Muscle layer of duodenum (tissue), 2 donors: ENCODE measurements at regions not wholly inside any gene's neighbourhood (a gene's known extent, or its start where the extent isn't known, plus 50 kb on each side); places are given as distances from the start of the nearest gene placed in this dataset.
"Not testable (repeated sequence)": the region's sequence is repeated elsewhere in the genome, so short reads cannot be mapped to it uniquely, and the experiment has no call there.

Experiments
- H3K27ac ChIP-seq: one replicate; pipeline ENCODE4 v1.7.0; 2013; ENCODE audit warnings: mild to moderate bottlenecking, low read length
- H3K27me3 ChIP-seq: one replicate; pipeline ENCODE4 v1.7.0; 2013; ENCODE audit warnings: low read depth, mild to moderate bottlenecking, control low read depth, low read length
- H3K36me3 ChIP-seq, 2 donors: one replicate each; pipeline ENCODE4 v1.7.0; 2013; ENCODE audit warnings: low read length in 2 of 2, control low read depth in 1 of 2, mild to moderate bottlenecking in 1 of 2; ENCODE audit not compliant: insufficient read depth in 2 of 2, control insufficient read depth in 1 of 2
- H3K4me1 ChIP-seq, 2 donors: one replicate each; pipeline ENCODE4 v1.7.0; 2013; ENCODE audit warnings: low read length in 2 of 2, mild to moderate bottlenecking in 2 of 2, control low read depth in 1 of 2, moderate library complexity in 1 of 2; ENCODE audit not compliant: insufficient read depth in 2 of 2, control insufficient read depth in 1 of 2
- H3K4me3 ChIP-seq, 2 donors: one replicate each; pipeline ENCODE4 v1.7.0; 2013; ENCODE audit warnings: low read length in 2 of 2, low read depth in 1 of 2, mild to moderate bottlenecking in 1 of 2
- H3K9me3 ChIP-seq, 2 donors: one replicate each; pipeline ENCODE4 v1.7.0; 2013; ENCODE audit warnings: low read length in 2 of 2, control low read depth in 1 of 2, mild to moderate bottlenecking in 1 of 2; ENCODE audit not compliant: control insufficient read depth in 1 of 2
- donor health status: healthy.

DNA sequence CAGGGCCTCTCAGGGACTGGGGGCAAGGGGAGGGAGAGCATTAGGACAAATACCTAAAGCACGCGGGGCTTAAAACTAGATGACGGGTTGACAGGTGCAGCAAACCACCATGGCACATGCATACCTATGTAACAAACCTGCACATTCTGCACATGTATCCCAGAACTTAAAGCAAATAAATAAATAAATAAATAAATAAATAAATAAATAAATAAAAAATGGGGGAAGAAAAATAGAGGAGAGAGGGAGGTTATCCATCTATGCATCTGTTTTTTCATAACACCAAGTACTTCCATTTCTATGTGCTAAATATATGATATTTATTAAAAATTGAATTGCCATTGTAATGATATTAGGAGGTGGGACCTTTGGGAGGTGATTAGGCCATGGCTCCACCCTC is 539.5 kb downstream of the TRIML1 start:
- H3K4me1 ChIP-seq = not testable (repeated sequence)

DNA sequence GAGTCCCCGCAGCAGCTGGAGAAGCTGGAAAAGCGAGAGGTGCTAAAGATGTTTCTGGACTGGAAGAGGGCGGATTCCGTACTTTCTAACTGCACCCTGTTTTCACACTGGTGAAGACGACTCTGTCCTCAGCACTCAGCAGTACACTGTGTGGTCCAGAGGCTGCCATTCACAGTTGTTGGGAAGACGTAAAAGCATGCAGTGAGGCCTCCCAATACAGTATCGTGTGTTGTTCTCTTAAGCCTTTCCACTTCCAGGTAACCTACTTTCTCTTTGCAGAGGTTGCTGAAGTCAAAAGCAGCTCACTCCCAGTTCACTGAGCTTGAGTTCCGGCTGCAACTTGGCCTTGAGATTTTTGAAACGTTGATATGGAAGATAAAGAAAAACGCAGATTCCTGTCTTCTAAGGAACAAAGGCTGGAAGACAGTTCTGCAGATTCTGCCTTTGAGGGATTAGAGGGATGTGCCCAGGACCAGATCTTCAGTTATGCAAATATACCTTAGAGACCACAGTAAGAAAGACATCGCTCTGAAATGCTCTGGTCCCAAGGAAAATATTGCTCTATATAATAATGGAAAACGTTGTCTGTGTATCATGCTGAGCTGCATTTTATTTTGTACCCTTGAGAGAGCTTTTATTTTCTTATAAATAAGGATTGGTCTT is 540.9 kb downstream of the TRIML1 start:
- H3K4me1 ChIP-seq = no peaks in the 10 kb centered on the region
- H3K27me3 ChIP-seq = no peaks in the 10 kb centered on the region
- H3K4me3 ChIP-seq = no peak overlapping the region
- H3K9me3 ChIP-seq = no peaks in the 10 kb centered on the region
- no peaks in the 10 kb centered on the region for H3K36me3 ChIP-seq
- H3K27ac ChIP-seq = no peak overlapping the region

More for the DNA sequence above, 539.5 kb downstream of the TRIML1 start:
- not testable (repeated sequence) for H3K27ac ChIP-seq, H3K9me3 ChIP-seq, H3K36me3 ChIP-seq, H3K4me3 ChIP-seq, H3K27me3 ChIP-seq

DNA sequence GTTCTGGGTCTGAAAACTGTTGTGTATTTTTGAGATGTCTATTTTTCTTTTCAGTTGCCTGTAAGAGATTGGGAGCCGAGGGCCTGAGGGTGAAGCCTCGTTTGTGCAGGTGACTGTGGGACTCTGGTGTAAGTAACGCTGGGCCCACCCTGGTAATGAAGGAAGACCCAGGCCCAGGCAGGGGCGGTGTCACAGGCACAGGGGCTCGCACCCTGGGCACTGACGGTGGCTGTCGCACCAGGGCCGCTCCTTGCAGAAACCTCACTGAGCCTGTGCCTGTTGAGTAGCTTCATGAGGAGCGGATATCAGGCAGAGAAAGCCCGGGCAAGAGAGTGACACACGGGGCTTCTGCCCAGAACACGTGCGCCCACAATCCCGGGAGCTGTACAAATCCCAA is 541.4 kb downstream of the TRIML1 start:
- no peaks in the 10 kb centered on the region for H3K27me3 ChIP-seq
- no peak overlapping the region for H3K27ac ChIP-seq
- H3K4me3 ChIP-seq = no peak overlapping the region

DNA sequence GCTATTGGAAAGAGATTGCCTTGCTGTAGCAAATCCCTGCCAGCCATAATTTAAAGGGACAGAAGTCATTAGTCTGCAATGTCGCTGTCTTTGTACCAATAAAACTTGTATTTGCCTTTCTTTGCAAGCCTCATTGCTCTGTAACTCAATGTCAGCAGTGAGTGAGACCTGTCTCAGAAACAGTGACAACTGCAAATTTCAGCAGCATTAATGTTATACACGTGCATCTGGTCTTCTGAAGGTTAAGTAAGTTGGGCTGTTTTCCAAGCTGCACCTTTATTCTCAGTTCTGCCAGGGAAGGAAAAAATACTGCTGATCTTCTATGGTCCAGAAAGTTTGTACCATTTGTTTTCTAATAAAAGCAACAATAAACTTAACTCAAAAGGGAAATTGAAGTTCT is 543.1 kb downstream of the TRIML1 start:
- no peaks in the 10 kb centered on the region for H3K9me3 ChIP-seq
- no peak overlapping the region for H3K4me3 ChIP-seq
- no peaks in the 10 kb centered on the region for H3K4me1 ChIP-seq
- H3K36me3 ChIP-seq = no peaks in the 10 kb centered on the region
- no peaks in the 10 kb centered on the region for H3K27me3 ChIP-seq
- no peak overlapping the region for H3K27ac ChIP-seq

More for the DNA sequence above, 541.4 kb downstream of the TRIML1 start:
- Histone ChIP-seq H3K4me1 (no peaks in the 10 kb centered on the region), H3K9me3 (no peaks in the 10 kb centered on the region), H3K36me3 (no peaks in the 10 kb centered on the region)

DNA sequence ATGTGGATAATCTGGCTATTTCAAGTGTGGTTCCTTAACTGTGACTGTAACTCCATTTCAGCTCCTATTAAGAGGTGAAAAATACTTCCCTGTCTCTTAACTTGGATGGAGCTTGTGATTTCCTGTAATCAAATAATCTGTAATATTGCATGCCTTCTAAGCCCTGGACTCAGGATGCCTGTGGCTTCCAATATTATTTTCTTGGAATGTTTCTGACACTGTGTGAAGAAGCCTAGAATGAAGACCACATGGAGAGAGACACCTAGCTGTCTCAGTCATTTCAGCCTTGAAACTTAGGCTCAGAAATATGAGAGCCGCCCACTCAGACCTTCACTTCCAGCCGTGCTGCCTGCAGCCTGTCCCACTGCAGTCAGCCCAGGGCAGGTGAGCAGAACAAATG is 544.3 kb downstream of the TRIML1 start:
- no peak overlapping the region for H3K27ac ChIP-seq
- H3K9me3 ChIP-seq = no peaks in the 10 kb centered on the region
- H3K4me3 ChIP-seq = no peak overlapping the region
- no peaks in the 10 kb centered on the region for H3K4me1 ChIP-seq
- no peaks in the 10 kb centered on the region for H3K36me3 ChIP-seq
- no peaks in the 10 kb centered on the region for H3K27me3 ChIP-seq

DNA sequence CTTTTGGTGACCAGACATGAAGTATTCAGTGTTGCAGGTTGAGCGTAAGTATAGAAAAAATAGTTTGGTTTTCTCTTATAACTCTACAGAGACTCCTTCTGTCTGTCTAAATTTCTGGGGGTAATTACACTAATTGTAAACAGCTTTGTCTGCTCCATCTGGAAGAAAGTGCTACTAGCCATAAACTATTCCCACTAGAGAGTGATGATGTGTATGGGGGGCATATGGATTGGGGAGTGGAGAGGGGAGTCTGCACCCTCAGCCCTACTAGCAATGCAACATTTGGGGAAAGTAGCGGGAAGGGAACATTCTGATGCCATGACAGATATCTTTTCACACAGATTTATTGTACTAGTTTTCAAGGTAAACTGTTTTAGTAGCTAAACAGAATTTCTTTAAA is 549.7 kb downstream of the TRIML1 start:
- H3K36me3 ChIP-seq = no peaks in the 10 kb centered on the region
- no peak overlapping the region for H3K27ac ChIP-seq
- no peak overlapping the region for H3K4me3 ChIP-seq
- H3K27me3 ChIP-seq = no peaks in the 10 kb centered on the region
- no peaks in the 10 kb centered on the region for H3K4me1 ChIP-seq
- no peaks in the 10 kb centered on the region for H3K9me3 ChIP-seq

DNA sequence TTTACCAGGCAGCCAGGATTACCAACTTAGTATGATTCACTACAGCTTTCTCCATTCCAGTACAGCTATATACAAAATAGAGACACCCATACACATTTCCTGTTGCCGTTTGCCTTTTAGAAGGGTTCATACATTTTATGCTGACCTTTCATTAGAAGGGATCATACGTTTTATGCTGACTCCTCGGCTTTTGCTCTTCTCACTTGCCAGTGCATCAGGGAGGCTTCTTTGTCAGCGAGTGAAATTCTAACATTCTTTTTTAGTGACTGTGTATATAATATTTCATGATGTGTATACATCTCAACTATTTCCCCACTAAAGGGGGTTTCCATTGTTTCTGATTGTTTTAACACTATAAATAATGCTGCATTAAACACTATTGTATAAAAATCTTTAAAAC is 552.6 kb downstream of the TRIML1 start:
- no peaks in the 10 kb centered on the region for H3K27me3 ChIP-seq
- no peak overlapping the region for H3K27ac ChIP-seq
- no peaks in the 10 kb centered on the region for H3K4me1 ChIP-seq
- H3K9me3 ChIP-seq = no peaks in the 10 kb centered on the region
- no peak overlapping the region for H3K4me3 ChIP-seq
- no peaks in the 10 kb centered on the region for H3K36me3 ChIP-seq

DNA sequence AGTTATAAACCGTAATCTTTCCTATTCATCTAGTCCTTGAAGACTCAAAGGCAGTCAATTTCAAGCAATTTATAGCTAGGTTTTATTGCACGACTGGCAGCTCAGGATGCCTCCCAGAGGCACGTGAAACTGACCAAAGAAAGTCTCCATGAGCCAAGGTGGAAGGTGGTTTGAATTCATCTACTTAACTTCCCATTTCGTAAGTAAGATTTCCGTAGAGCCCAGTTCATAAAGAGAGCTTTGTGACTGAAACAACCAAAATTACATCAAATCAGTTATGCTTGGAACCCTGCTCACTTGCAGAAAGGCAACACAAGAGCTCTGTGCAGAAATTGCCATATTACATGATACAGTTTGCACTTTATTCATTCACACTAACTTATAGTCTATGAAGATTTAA is 556.0 kb downstream of the TRIML1 start:
- H3K9me3 ChIP-seq = no peaks in the 10 kb centered on the region
- H3K27me3 ChIP-seq = no peaks in the 10 kb centered on the region
- H3K4me1 ChIP-seq = no peaks in the 10 kb centered on the region
- H3K4me3 ChIP-seq = no peak overlapping the region
- no peaks in the 10 kb centered on the region for H3K36me3 ChIP-seq
- no peak overlapping the region for H3K27ac ChIP-seq

DNA sequence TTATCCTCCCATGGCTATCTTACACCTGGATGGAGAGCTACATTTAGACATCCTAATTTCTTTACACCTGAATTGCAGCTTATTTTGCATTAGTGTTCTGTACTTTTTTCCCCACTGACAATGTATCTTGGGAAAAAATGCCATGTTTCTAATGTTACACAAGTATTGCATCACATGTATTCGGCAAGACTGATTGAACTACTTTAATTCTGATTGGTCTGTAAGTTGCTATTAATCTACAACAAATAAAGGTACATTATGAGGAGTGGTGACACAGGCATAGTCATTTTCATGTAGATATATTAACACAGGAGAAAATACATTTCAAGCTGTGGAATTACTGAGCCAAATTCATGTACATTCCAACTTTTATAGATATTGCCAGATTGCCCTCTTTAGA is 558.0 kb downstream of the TRIML1 start:
- Histone ChIP-seq H3K4me3 (no peak overlapping the region), H3K4me1 (no peaks in the 10 kb centered on the region), H3K36me3 (no peaks in the 10 kb centered on the region), H3K27me3 (no peaks in the 10 kb centered on the region), H3K9me3 (no peaks in the 10 kb centered on the region), H3K27ac (no peak overlapping the region)

DNA sequence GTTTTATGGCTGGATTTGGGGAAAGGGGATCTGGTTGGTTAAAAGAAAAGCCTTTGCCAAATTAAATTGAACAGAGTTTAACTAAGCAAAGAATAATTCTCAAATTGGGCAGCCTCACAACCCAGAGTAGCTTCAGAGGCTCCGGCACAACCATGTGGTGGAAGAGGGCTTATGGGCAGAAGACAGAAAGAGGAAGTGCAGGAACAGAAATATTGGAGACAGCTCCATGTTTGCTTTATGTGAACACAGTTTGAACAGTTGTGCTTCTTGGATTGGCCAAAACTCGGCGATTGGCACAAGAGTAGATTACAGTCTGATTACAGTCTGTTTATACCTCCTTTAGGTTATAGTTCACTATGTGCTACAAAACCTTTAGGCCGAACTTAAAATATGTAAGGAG is 562.7 kb downstream of the TRIML1 start:
- no peak overlapping the region for H3K4me3 ChIP-seq
- no peaks in the 10 kb centered on the region for H3K36me3 ChIP-seq
- no peaks in the 10 kb centered on the region for H3K4me1 ChIP-seq
- no peak overlapping the region for H3K27ac ChIP-seq
- H3K9me3 ChIP-seq = no peaks in the 10 kb centered on the region
- H3K27me3 ChIP-seq = no peaks in the 10 kb centered on the region

DNA sequence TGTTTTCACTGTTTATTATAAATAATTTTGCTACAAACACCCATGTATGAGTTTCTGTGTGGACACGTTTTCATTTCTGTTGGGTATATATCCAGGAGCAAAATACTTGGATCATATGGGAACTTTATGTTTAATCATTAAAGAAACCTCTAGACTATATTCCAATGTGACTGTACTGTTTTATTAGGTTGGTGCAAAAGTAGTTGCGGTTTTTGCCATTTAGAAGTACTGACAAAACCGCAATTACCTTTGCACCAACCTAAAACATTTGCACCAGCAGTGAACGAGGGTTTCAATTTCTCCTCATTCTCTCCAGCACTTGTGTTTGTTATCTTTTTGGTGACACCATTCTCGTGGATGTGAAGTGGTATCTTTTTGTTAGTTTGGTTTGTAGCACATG is 565.0 kb downstream of the TRIML1 start:
- Histone ChIP-seq H3K4me3 (no peak overlapping the region), H3K9me3 (no peaks in the 10 kb centered on the region), H3K36me3 (no peaks in the 10 kb centered on the region), H3K27me3 (no peaks in the 10 kb centered on the region), H3K27ac (no peak overlapping the region), H3K4me1 (no peaks in the 10 kb centered on the region)

DNA sequence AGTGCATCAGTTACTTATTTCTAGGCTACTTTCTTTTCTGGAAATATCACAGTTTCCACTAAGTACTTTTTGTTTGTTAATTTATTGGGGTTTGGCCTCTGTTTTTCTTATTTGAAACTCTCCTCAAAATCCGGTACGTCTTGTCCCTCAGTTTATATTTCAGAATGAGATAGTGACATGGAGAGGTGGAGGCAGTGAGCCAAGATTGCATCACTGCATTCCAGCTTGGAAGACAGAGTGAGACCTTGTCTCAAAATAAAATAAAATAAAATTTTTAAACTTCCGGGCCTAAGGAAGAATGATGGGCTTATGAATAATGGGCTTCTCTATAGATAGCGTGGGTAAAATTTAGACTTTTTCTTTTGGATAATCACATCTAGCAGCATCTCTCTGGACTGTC is 567.8 kb downstream of the TRIML1 start:
- Histone ChIP-seq H3K27ac (no peak overlapping the region), H3K4me1 (no peaks in the 10 kb centered on the region), H3K36me3 (no peaks in the 10 kb centered on the region), H3K27me3 (no peaks in the 10 kb centered on the region), H3K9me3 (no peaks in the 10 kb centered on the region), H3K4me3 (no peak overlapping the region)
